Heart right ventricle (tissue), 16 donors: ENCODE measurements at regions not wholly inside any gene's neighbourhood (a gene's known extent, or its start where the extent isn't known, plus 50 kb on each side); places are given as distances from the start of the nearest gene placed in this dataset.

Experiments used
- ATAC-seq, 8 donors: fragments of 200-7000 bp; cut with Tn5 transposase; one replicate each; pipeline ENCODE4 v1.9.1; 2020; ENCODE audit warnings: mild to moderate bottlenecking in 8 of 8, moderate library complexity in 8 of 8, moderate number of reproducible peaks in 1 of 8
- DNase-seq, 2 donors: peaks; one replicate each; pipeline ENCODE4 v3.0.0-alpha.2; 2020
- H3K27ac ChIP-seq, 10 donors: fragments of 200-600 bp; sonication (generic) in 2 of 10; one replicate each; pipeline versions ENCODE4 v1.5.0 to v1.8.0; 2020 to 2022; ENCODE audit warnings: mild to moderate bottlenecking in 3 of 10
- H3K27me3 ChIP-seq, 7 donors: fragments of 200-600 bp; one replicate each; pipeline ENCODE4 v1.8.0; 2021 to 2022; ENCODE audit warnings: mild to moderate bottlenecking in 2 of 7
- H3K36me3 ChIP-seq, 9 donors: fragments of 200-600 bp; sonication (generic) in 1 of 9; one replicate each; pipeline versions ENCODE4 v1.5.0 to v1.8.0; 2020 to 2022; ENCODE audit warnings: mild to moderate bottlenecking in 2 of 9
- H3K4me1 ChIP-seq, 9 donors: fragments of 200-600 bp; sonication (generic) in 1 of 9; one replicate each; pipeline versions ENCODE4 v1.5.0 to v1.8.0; 2020 to 2022; ENCODE audit warnings: mild to moderate bottlenecking in 4 of 9
- H3K4me3 ChIP-seq, 10 donors: fragments of 200-600 bp; sonication (generic) in 2 of 10; one replicate each; pipeline versions ENCODE4 v1.5.0 to v1.8.0; 2020 to 2022; ENCODE audit warnings: mild to moderate bottlenecking in 7 of 10, moderate library complexity in 2 of 10
- H3K9me3 ChIP-seq, 11 donors: fragments of 200-600 bp in 10 of 11; sonication (generic) in 2 of 11; one replicate each; pipeline versions ENCODE4 v1.5.0 to v1.8.0; 2013 to 2022; ENCODE audit warnings: mild to moderate bottlenecking in 2 of 11, control low read depth in 1 of 11, moderate library complexity in 1 of 11
- WGBS, 2 donors: extraction: QIAGEN DNeasy Blood & Tissue Kit; methylation state at CpG; one replicate each; pipeline ENCODE4 v1.1.7; 2013; ENCODE audit warnings: inconsistent platforms in 1 of 2; 5-methylcytosine and 5-hydroxymethylcytosine counted together
- intact Hi-C, 10 donors: fragments of 100-400 bp; cut with DNase I; formaldehyde crosslinking; loops; one replicate each; pipeline versions ENCODE4 v1.11.1 to v1.14.2; 2022
- TF ChIP-seq, protein P1 (sequence below), 9 donors: fragments of 200-600 bp; sonication (generic) in 2 of 9; IDR thresholded peaks; one replicate each; pipeline versions ENCODE4 v1.5.0 to v1.8.0; 2021 to 2022; ENCODE audit warnings: antibody characterized with exemption in 9 of 9, mild to moderate bottlenecking in 5 of 9, moderate library complexity in 1 of 9
- donor health status: Arrhythmogenic right ventricular cardiomyopathy.
- donor health status: ischemic (EF 13 %, LVEDD 7.1; RV severe dilation, severe dysfunction).
- donor health status: healthy with polysubstance abuse.
- donor health status: DM: no; HTN: yes; CAD: no.
- donor health status: DM: no; HTN: no; CAD: no.
- donor health status: ischemic (EF 25% LVEDD 6.9; RV normal size, moderate dysfunction).
- donor health status: ischemic (EF 25% LVEDD 5.7; RV mildly dilated, moderate dysfunction).
- donor health status: healthy.
- donor health status: DM: yes; HTN: yes; CAD: no.
- donor health status: Ischemic cardiomyopathy.
- donor health status: ischemic (EF 35%, LVEDD 5.7; RV mildly dilated, moderate dysfunction).
- donor health status: nonischemic (EF 11% LVEDD 7.7; RV severe dilation, severe dysfunction).
- donor health status: DM: yes; HTN: yes; CAD: no.
- donor health status: PGD.
- donor health status: ischemic (EF 29% LVEDD 5.4; RV normal size, mild dysfunction).
- donor health status: nonischemic (EF 23%, LVEDD 6.1; RV moderate dilation, normal function).

- H3K4me3 ChIP-seq: no peak overlapping the region
- TF ChIP-seq, protein P1, sequence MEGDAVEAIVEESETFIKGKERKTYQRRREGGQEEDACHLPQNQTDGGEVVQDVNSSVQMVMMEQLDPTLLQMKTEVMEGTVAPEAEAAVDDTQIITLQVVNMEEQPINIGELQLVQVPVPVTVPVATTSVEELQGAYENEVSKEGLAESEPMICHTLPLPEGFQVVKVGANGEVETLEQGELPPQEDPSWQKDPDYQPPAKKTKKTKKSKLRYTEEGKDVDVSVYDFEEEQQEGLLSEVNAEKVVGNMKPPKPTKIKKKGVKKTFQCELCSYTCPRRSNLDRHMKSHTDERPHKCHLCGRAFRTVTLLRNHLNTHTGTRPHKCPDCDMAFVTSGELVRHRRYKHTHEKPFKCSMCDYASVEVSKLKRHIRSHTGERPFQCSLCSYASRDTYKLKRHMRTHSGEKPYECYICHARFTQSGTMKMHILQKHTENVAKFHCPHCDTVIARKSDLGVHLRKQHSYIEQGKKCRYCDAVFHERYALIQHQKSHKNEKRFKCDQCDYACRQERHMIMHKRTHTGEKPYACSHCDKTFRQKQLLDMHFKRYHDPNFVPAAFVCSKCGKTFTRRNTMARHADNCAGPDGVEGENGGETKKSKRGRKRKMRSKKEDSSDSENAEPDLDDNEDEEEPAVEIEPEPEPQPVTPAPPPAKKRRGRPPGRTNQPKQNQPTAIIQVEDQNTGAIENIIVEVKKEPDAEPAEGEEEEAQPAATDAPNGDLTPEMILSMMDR (IDR thresholded peaks at IDR 0.05): no peak
- no peaks in the 10 kb centered on the region for H3K27me3 ChIP-seq
- ATAC-seq (no peak), DNase-seq (no peak)
- 17 to 18% methylated on average over 3 to 4 of the region's 4 CpGs for WGBS, 2 donors
- no peaks in the 10 kb centered on the region for H3K36me3 ChIP-seq
- no peak overlapping the region for H3K27ac ChIP-seq
- peaks cover 0 to 16% (median 0%) of the 10 kb centered on the region in 11 donors for H3K9me3 ChIP-seq
- no peaks in the 10 kb centered on the region for H3K4me1 ChIP-seq
- intact Hi-C loops: no loop called here
These were observed 139.3 kb upstream of the CTNNA2 start for GRCh38 chr2:79373358-79374130.

- H3K4me1 ChIP-seq: no peaks in the 10 kb centered on the region
- TF ChIP-seq, protein P1 (IDR thresholded peaks at IDR 0.05): no peak
- peaks cover 0 to 3% (median 0%) of the 10 kb centered on the region in 11 donors for H3K9me3 ChIP-seq
- DNase-seq (no peak), ATAC-seq (no peak)
- H3K36me3 ChIP-seq: no peaks in the 10 kb centered on the region
- intact Hi-C loops: no loop called here
- no peak overlapping the region for H3K27ac ChIP-seq
- H3K4me3 ChIP-seq: no peak overlapping the region
- 50 to 61% methylated on average over 8 of the region's 8 CpGs for WGBS, 2 donors
- H3K27me3 ChIP-seq: no peaks in the 10 kb centered on the region
These were observed 141.8 kb upstream of the CTNNA2 start for GRCh38 chr2:79370976-79371538.

DNA sequence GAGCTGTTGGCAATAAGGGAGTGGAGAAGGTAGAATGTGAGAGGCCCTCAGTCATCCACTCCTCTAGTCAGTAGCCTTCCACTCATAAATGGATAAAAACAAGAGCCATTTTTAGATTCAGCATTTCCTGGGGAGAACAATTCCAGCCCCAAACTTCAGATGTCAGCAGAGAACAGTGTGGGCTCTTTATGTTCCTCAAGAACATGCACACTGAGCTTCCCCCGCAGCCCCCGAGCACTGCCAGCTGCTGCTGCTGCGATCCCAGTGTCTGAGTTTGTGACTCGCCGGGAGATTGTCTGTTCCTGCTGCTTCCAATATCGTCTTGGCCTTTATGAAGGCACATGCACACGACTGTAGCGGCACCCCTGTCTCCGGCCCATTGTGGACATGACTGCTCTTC is 143.7 kb upstream of the CTNNA2 start:
- Histone ChIP-seq H3K9me3 (no peaks in the 10 kb centered on the region), H3K27me3 (no peaks in the 10 kb centered on the region), H3K36me3 (no peaks in the 10 kb centered on the region), H3K27ac (no peak overlapping the region), H3K4me3 (no peak overlapping the region), H3K4me1 (no peaks in the 10 kb centered on the region)
- TF ChIP-seq, protein P1 (IDR thresholded peaks at IDR 0.05): no peak
- 72 to 74% methylated on average over 9 of the region's 9 CpGs for WGBS, 2 donors
- intact Hi-C loops: no loop called here
- no peak for DNase-seq
- no peak for ATAC-seq

DNA sequence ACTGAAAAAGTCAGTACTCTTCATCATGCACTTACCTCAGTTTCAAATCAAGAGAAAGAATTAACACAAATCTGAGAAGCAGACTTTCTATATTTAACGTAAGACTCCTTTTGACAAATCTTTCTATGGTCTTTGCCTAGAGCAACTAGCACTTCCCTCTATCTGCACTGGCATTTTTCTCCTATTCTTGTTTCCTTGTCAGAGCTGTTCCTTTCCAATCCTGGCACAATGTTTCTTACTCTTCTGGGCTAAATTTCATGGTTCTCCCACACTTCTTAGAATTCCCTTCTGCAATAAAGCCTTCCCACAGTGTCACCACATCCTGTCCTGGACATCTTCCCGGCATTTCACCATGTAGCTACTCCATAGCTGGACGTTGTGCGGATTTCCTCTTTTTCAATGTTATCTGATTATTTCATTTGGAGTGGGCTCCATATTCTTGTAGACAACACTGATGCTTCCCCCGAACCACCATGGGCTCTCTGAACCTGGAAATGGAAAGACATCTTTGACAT is 144.7 kb upstream of the CTNNA2 start:
- Histone ChIP-seq H3K36me3 (no peaks in the 10 kb centered on the region), H3K27ac (no peak overlapping the region), H3K4me1 (no peaks in the 10 kb centered on the region), H3K27me3 (no peaks in the 10 kb centered on the region), H3K4me3 (no peak overlapping the region), H3K9me3 (peaks cover 0 to 5% (median 0%) of the 10 kb centered on the region in 11 donors)
- WGBS, 2 donors: 62 to 77% methylated on average over 5 of the region's 5 CpGs
- intact Hi-C loops: no loop called here
- ATAC-seq: no peak
- DNase-seq: no peak
- TF ChIP-seq, protein P1 (IDR thresholded peaks at IDR 0.05): no peak
